Large intestine (tissue), 3 donors: ENCODE measurements at regions not wholly inside any gene's neighbourhood (a gene's known extent, or its start where the extent isn't known, plus 50 kb on each side); places are given as distances from the start of the nearest gene placed in this dataset.

Source experiments
- DNase-seq, 2 donors: peaks; one replicate each; pipeline versions ENCODE4 v3.0.0 to v3.0.0-alpha.2; 2013
- H3K27ac ChIP-seq: one replicate; pipeline ENCODE4 v1.5.1; 2013; ENCODE audit warnings: low read length
- H3K27me3 ChIP-seq: 2 replicates; pipeline ENCODE4 v1.6.1; 2013; ENCODE audit warnings: low read length; ENCODE audit not compliant: control insufficient read depth, insufficient read depth
- H3K36me3 ChIP-seq: 2 replicates; pipeline ENCODE4 v1.6.1; 2013; ENCODE audit warnings: low read length; ENCODE audit not compliant: control insufficient read depth, insufficient read depth
- H3K4me1 ChIP-seq: one replicate; pipeline ENCODE4 v1.6.1; 2013; ENCODE audit warnings: low read length; ENCODE audit not compliant: control insufficient read depth, insufficient read depth
- H3K4me3 ChIP-seq: one replicate; pipeline ENCODE4 v1.5.1; 2013; ENCODE audit warnings: low read length
- H3K9me3 ChIP-seq: one replicate; pipeline ENCODE4 v1.6.1; 2013; ENCODE audit warnings: mild to moderate bottlenecking, low read depth, low read length, moderate library complexity; ENCODE audit not compliant: control insufficient read depth
- WGBS: methylation state at CpG from one replicate; pipeline ENCODE4 v1.1.5; 2013; ENCODE audit warnings: low lambda C conversion rate; ENCODE audit not compliant: insufficient coverage; 5-methylcytosine and 5-hydroxymethylcytosine counted together

- WGBS = no CpG with 5 or more reads among the region's 5 CpGs
- no peaks in the 10 kb centered on the region for H3K27me3 ChIP-seq
These were observed 620.1 kb downstream of the AJAP1 start for GRCh38 chr1:5274527-5274926.

DNA sequence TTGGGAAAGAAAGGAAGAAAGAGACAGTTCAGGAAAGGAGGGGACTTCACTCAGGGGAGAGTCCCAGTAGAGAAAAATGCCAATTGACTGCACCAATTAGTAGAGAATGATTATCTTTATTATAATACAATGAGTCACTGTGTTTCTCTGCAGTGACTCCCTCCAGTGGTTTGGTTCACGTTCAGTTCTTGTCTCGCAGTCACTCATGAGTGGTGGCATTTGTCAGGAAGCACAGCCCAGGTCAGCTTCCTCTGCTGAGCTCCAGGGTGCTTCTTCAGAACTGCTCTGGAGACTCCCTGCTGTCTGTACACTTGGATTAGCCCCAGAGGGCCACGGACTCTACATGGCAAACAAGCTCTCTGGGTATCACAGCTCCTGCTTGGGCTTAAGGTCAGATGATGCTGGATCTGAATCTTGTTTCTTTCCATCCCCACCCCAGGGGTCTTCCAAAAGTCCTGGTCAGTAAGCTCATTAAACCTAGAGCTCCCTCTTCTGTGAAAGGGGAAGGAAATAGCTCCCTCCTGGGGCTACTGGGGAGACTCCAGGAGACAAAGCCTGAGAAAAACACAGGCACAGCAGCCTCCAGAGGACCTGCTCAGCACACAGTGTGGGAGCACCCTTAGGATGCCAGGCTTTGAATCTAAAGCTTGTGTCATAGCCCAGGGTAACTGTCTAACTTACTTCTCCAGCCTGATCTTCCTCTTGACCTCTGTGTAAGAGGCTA, 619.0 kb downstream of the AJAP1 start:
- no peaks in the 10 kb centered on the region for H3K4me1 ChIP-seq
- no peaks in the 10 kb centered on the region for H3K36me3 ChIP-seq
- no peak overlapping the region for H3K4me3 ChIP-seq
- H3K27me3 ChIP-seq = no peaks in the 10 kb centered on the region
- no peaks in the 10 kb centered on the region for H3K9me3 ChIP-seq
- DNase-seq = no peak
- WGBS = no CpG with 5 or more reads among the region's 3 CpGs
- H3K27ac ChIP-seq = no peak overlapping the region

More at GRCh38 chr1:5274527-5274926, 620.1 kb downstream of the AJAP1 start:
- DNase-seq = no peak
- no peak overlapping the region for H3K27ac ChIP-seq
- H3K4me1 ChIP-seq = no peaks in the 10 kb centered on the region
- no peaks in the 10 kb centered on the region for H3K9me3 ChIP-seq
- H3K4me3 ChIP-seq = no peak overlapping the region
- no peaks in the 10 kb centered on the region for H3K36me3 ChIP-seq

- H3K4me3 ChIP-seq = no peak overlapping the region
- no peak overlapping the region for H3K27ac ChIP-seq
- no peaks in the 10 kb centered on the region for H3K27me3 ChIP-seq
- no CpG with 5 or more reads among the region's 7 CpGs for WGBS
- no peaks in the 10 kb centered on the region for H3K9me3 ChIP-seq
- no peak for DNase-seq
- H3K4me1 ChIP-seq = no peaks in the 10 kb centered on the region
- H3K36me3 ChIP-seq = no peaks in the 10 kb centered on the region
These were observed 617.9 kb downstream of the AJAP1 start for GRCh38 chr1:5272325-5272724.

DNA sequence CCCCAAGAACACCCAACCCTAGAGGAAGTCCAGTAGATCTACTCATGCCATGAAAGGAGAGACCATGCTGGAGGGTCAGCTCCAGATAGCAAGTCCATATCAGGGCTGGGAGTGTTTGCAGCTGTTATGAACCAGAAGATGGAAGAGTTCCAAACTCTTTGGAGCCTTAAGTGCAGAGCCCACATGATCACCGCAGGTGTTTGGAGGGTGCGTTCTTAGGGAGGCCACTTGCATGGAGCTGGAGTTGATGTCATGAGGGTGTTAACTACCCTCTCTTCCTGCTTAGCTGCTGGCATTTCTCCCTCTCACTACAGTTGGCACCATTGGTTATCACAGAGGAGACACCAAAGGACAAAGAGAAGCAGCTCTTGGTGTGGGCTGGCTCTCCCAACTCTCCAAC, 616.9 kb downstream of the AJAP1 start:
- DNase-seq = no peak
- WGBS = no CpG with 5 or more reads among the region's 2 CpGs
- no peak overlapping the region for H3K27ac ChIP-seq

GRCh38 chr1:5269901-5270300, 615.5 kb downstream of the AJAP1 start:
- no CpG with 5 or more reads among the region's 3 CpGs for WGBS

More for the DNA sequence above, 616.9 kb downstream of the AJAP1 start:
- Histone ChIP-seq H3K4me1 (no peaks in the 10 kb centered on the region), H3K36me3 (no peaks in the 10 kb centered on the region), H3K4me3 (no peak overlapping the region), H3K27me3 (no peaks in the 10 kb centered on the region), H3K9me3 (no peaks in the 10 kb centered on the region)

GRCh38 chr1:5267603-5268235, 613.3 kb downstream of the AJAP1 start:
- no peak for DNase-seq
- H3K27me3 ChIP-seq = no peaks in the 10 kb centered on the region
- H3K4me1 ChIP-seq = no peaks in the 10 kb centered on the region
- no peak overlapping the region for H3K4me3 ChIP-seq
- no peak overlapping the region for H3K27ac ChIP-seq
- no peaks in the 10 kb centered on the region for H3K36me3 ChIP-seq
- WGBS = 100% methylated on average over 1 of the region's 14 CpGs
- no peaks in the 10 kb centered on the region for H3K9me3 ChIP-seq

More at GRCh38 chr1:5269901-5270300, 615.5 kb downstream of the AJAP1 start:
- H3K27ac ChIP-seq = no peak overlapping the region
- H3K36me3 ChIP-seq = no peaks in the 10 kb centered on the region
- no peaks in the 10 kb centered on the region for H3K27me3 ChIP-seq
- H3K4me1 ChIP-seq = no peaks in the 10 kb centered on the region
- no peak for DNase-seq
- no peaks in the 10 kb centered on the region for H3K9me3 ChIP-seq
- no peak overlapping the region for H3K4me3 ChIP-seq

- no peak for DNase-seq
- no peaks in the 10 kb centered on the region for H3K9me3 ChIP-seq
- H3K4me3 ChIP-seq = no peak overlapping the region
- no peaks in the 10 kb centered on the region for H3K27me3 ChIP-seq
- WGBS = 73% methylated on average over 4 of the region's 14 CpGs
- H3K27ac ChIP-seq = no peak overlapping the region
- no peaks in the 10 kb centered on the region for H3K4me1 ChIP-seq
- H3K36me3 ChIP-seq = no peaks in the 10 kb centered on the region
These were observed 611.1 kb downstream of the AJAP1 start for GRCh38 chr1:5265438-5266075.

DNA sequence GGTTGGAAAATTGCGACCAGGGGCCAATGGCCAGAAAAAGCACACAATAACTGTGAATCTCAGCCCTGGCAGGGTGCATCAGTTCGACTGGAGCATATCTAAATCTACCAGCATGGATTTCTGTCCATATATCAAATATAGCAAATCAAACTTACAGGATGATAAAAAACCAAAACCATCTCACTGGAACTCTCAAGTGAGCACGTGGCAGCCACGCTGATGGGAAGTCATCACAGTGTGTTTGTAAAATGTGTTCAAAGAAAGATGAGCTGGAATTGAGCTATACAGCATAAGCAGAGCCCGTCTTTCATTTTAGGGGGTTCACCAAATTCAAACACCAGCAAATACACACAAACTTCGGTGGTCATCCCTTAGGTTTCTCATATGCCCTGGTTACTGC, 610.1 kb downstream of the AJAP1 start:
- Histone ChIP-seq H3K27ac (no peak overlapping the region), H3K4me1 (no peaks in the 10 kb centered on the region), H3K36me3 (no peaks in the 10 kb centered on the region), H3K27me3 (no peaks in the 10 kb centered on the region), H3K4me3 (no peak overlapping the region), H3K9me3 (no peaks in the 10 kb centered on the region)
- WGBS = 100% methylated on average over 1 of the region's 6 CpGs
- DNase-seq = no peak

DNA sequence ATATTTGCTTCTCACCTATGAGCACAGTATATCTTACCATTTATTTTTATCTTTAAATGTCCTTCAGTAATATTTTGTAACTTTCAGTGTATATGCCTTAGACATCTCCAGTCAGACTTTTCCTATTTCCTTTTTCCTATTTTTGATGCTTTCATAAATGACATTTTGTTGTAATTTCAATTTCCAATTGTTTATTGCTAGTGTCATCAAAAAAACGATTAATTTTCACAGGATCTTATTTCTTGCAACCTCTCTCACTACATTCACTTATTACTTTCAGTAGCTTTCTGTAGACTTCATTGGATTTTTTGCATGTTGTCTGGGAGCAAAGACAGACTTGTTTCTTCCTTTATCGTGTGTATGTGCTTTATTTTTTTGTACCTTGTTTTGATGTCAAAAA, 602.4 kb downstream of the AJAP1 start:
- Histone ChIP-seq H3K4me1 (no peaks in the 10 kb centered on the region), H3K4me3 (no peak overlapping the region), H3K36me3 (no peaks in the 10 kb centered on the region), H3K9me3 (no peaks in the 10 kb centered on the region), H3K27me3 (no peaks in the 10 kb centered on the region), H3K27ac (no peak overlapping the region)
- no CpG with 5 or more reads among the region's 2 CpGs for WGBS
- DNase-seq = no peak

- WGBS = no CpG with 5 or more reads among the region's 2 CpGs
- DNase-seq = no peak
- H3K4me1 ChIP-seq = no peaks in the 10 kb centered on the region
- H3K36me3 ChIP-seq = no peaks in the 10 kb centered on the region
- no peak overlapping the region for H3K27ac ChIP-seq
- no peaks in the 10 kb centered on the region for H3K9me3 ChIP-seq
- no peaks in the 10 kb centered on the region for H3K27me3 ChIP-seq
- H3K4me3 ChIP-seq = no peak overlapping the region
These were observed 600.6 kb downstream of the AJAP1 start for GRCh38 chr1:5254975-5255374.
